Left ventricle myocardium inferior (tissue), 1 donor: ENCODE measurements at regions not wholly inside any gene's neighbourhood (a gene's known extent, or its start where the extent isn't known, plus 50 kb on each side); places are given as distances from the start of the nearest gene placed in this dataset.

Experiments used
- DNase-seq: peaks from one replicate; pipeline ENCODE4 v3.0.0-alpha.2; 2020
- H3K27ac ChIP-seq: fragments of 200-600 bp; replicated peaks from 2 replicates; pipeline ENCODE4 v1.8.0; 2021
- H3K27me3 ChIP-seq: fragments of 200-600 bp; 2 replicates; pipeline ENCODE4 v1.8.0; 2021; ENCODE audit warnings: low read depth
- H3K36me3 ChIP-seq: fragments of 200-600 bp; 2 replicates; pipeline ENCODE4 v1.8.0; 2021
- H3K4me1 ChIP-seq: fragments of 200-600 bp; 2 replicates; pipeline ENCODE4 v1.8.0; 2021
- H3K4me3 ChIP-seq: fragments of 200-600 bp; 2 replicates; pipeline ENCODE4 v1.8.0; 2021; ENCODE audit warnings: mild to moderate bottlenecking, moderate library complexity
- H3K9me3 ChIP-seq: fragments of 200-600 bp; replicated peaks from 2 replicates; pipeline ENCODE4 v1.8.0; 2021
- CTCF ChIP-seq: fragments of 200-600 bp; IDR thresholded peaks from 2 replicates; pipeline ENCODE4 v1.8.0; 2021; ENCODE audit warnings: antibody characterized with exemption, mild to moderate bottlenecking, borderline replicate concordance
- intact Hi-C: fragments of 100-400 bp; cut with micrococcal nuclease; formaldehyde crosslinking; loops from one replicate; pipeline ENCODE4 v1.11.0; 2022
- donor health status: DM: no; HTN: yes; CAD: no; lungs with severe emphysema.

GRCh38 chr2:6281524-6281923 is 584.2 kb downstream of the CMPK2 start:
- intact Hi-C loops: no loop called here

GRCh38 chr2:6283259-6283658 is 582.4 kb downstream of the CMPK2 start:
- H3K36me3 ChIP-seq: no peaks in the 10 kb centered on the region
- H3K27me3 ChIP-seq: no peaks in the 10 kb centered on the region
- no peaks in the 10 kb centered on the region for H3K4me1 ChIP-seq
- H3K4me3 ChIP-seq: no peak overlapping the region
- H3K27ac ChIP-seq: no peak overlapping the region
- no peak for TF ChIP-seq CTCF
- intact Hi-C loops: no loop called here
- H3K9me3 ChIP-seq: no peaks in the 10 kb centered on the region
- no peak for DNase-seq

More at GRCh38 chr2:6281524-6281923, 584.2 kb downstream of the CMPK2 start:
- Histone ChIP-seq H3K27me3 (no peaks in the 10 kb centered on the region), H3K4me3 (no peak overlapping the region), H3K4me1 (no peaks in the 10 kb centered on the region), H3K27ac (no peak overlapping the region), H3K9me3 (no peaks in the 10 kb centered on the region), H3K36me3 (no peaks in the 10 kb centered on the region)
- no peak for DNase-seq
- TF ChIP-seq CTCF: no peak

DNA sequence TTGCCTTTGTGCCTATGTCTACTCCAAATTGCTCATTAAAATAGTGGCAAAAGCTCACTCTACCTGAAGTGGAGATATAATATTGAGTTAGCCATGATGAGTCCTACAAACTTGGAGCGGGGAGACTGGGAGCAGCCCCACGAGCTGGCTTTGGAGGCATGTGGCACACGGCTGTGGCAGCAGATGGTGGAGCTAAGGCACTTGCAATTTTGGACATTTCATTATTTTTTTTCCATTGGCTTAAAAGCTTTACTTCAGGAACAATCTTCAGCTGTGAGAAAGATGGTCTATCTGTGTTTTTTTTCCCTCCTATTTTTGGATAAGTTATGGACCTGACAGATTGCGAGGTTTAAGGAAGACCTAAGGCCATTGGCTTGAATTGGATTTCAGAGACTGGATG is 578.3 kb downstream of the CMPK2 start:
- DNase-seq: no peak
- Histone ChIP-seq H3K4me3 (no peak overlapping the region), H3K27me3 (no peaks in the 10 kb centered on the region), H3K36me3 (no peaks in the 10 kb centered on the region), H3K27ac (no peak overlapping the region), H3K4me1 (no peaks in the 10 kb centered on the region), H3K9me3 (no peaks in the 10 kb centered on the region)
- TF ChIP-seq CTCF: no peak
- intact Hi-C loops: no loop called here

GRCh38 chr2:6288791-6289190 is 576.9 kb downstream of the CMPK2 start:
- H3K9me3 ChIP-seq: no peaks in the 10 kb centered on the region
- no peak overlapping the region for H3K27ac ChIP-seq
- no peak for DNase-seq
- no peak overlapping the region for H3K4me3 ChIP-seq
- no peaks in the 10 kb centered on the region for H3K4me1 ChIP-seq
- H3K36me3 ChIP-seq: no peaks in the 10 kb centered on the region
- TF ChIP-seq CTCF: no peak
- intact Hi-C loops: no loop called here
- H3K27me3 ChIP-seq: no peaks in the 10 kb centered on the region

- Histone ChIP-seq H3K27ac (no peak overlapping the region), H3K9me3 (no peaks in the 10 kb centered on the region), H3K4me1 (no peaks in the 10 kb centered on the region), H3K4me3 (no peak overlapping the region), H3K36me3 (no peaks in the 10 kb centered on the region), H3K27me3 (no peaks in the 10 kb centered on the region)
- DNase-seq: no peak
- intact Hi-C loops: no loop called here
- TF ChIP-seq CTCF: no peak
Observed at GRCh38 chr2:6290217-6291015, 575.3 kb downstream of the CMPK2 start.
